Hepatocyte (in vitro differentiated cells): ENCODE measurements at regions not wholly inside any gene's neighbourhood (a gene's known extent, or its start where the extent isn't known, plus 50 kb on each side); places are given as distances from the start of the nearest gene placed in this dataset.

ENCODE experiments used
- DNase-seq: peaks from one replicate; pipeline ENCODE4 v3.0.0-alpha.2; 2016; ENCODE audit warnings: low spot score
- H2AFZ ChIP-seq: fragments of 200-600 bp; sonication (generic); 2 replicates; pipeline ENCODE4 v1.6.0; 2016; ENCODE audit warnings: antibody characterized with exemption, mild to moderate bottlenecking
- H3K27ac ChIP-seq: fragments of 200-600 bp; sonication (generic); 2 replicates; pipeline ENCODE4 v1.5.1; 2016; ENCODE audit warnings: mild to moderate bottlenecking
- H3K27me3 ChIP-seq: fragments of 200-600 bp; sonication (generic); 2 replicates; pipeline ENCODE4 v1.6.1; 2016
- H3K36me3 ChIP-seq: fragments of 200-600 bp; sonication (generic); replicated peaks from 2 replicates; pipeline ENCODE4 v1.5.1; 2016; ENCODE audit warnings: low read depth; ENCODE audit not compliant: insufficient read depth
- H3K4me1 ChIP-seq: fragments of 200-600 bp; sonication (generic); 2 replicates; pipeline ENCODE4 v1.5.1; 2016; ENCODE audit warnings: mild to moderate bottlenecking, moderate library complexity; ENCODE audit not compliant: insufficient read depth
- H3K4me2 ChIP-seq: fragments of 200-600 bp; sonication (generic); 2 replicates; pipeline ENCODE4 v1.6.0; 2016
- H3K4me3 ChIP-seq: fragments of 200-600 bp; sonication (generic); 2 replicates; pipeline ENCODE4 v1.5.1; 2016; ENCODE audit warnings: mild to moderate bottlenecking
- H3K79me2 ChIP-seq: fragments of 200-600 bp; sonication (generic); 2 replicates; pipeline ENCODE4 v1.6.0; 2017; ENCODE audit warnings: mild to moderate bottlenecking
- H3K9me2 ChIP-seq: fragments of 200-600 bp; sonication (generic); replicated peaks from 2 replicates; pipeline ENCODE4 v1.6.0; 2017; ENCODE audit warnings: mild to moderate bottlenecking; ENCODE audit not compliant: insufficient read depth
- H3K9me3 ChIP-seq: fragments of 200-600 bp; sonication (generic); 2 replicates; pipeline ENCODE4 v1.5.1; 2016; ENCODE audit warnings: low read depth, mild to moderate bottlenecking
- H4K20me1 ChIP-seq: fragments of 200-600 bp; sonication (generic); 2 replicates; pipeline ENCODE4 v1.6.0; 2016; ENCODE audit warnings: mild to moderate bottlenecking; ENCODE audit not compliant: insufficient read depth, poor library complexity, severe bottlenecking
- CTCF ChIP-seq: fragments of 200-600 bp; sonication (generic); IDR thresholded peaks from 2 replicates; pipeline ENCODE4 v1.5.1; 2016; ENCODE audit warnings: antibody characterized with exemption, mild to moderate bottlenecking; ENCODE audit not compliant: poor library complexity
- EZH2 ChIP-seq: fragments of 200-600 bp; sonication (generic); IDR thresholded peaks from 2 replicates; pipeline ENCODE4 v1.6.1; 2016; ENCODE audit warnings: antibody characterized with exemption, mild to moderate bottlenecking, borderline replicate concordance
- EZH2phosphoT487 ChIP-seq: fragments of 200-600 bp; sonication (generic); IDR thresholded peaks from one replicate; pipeline ENCODE4 v1.6.1; 2018; ENCODE audit warnings: antibody characterized with exemption, mild to moderate bottlenecking, low read depth, moderate library complexity; ENCODE audit not compliant: unreplicated experiment, severe bottlenecking
- WGBS: methylation state at CpG from one replicate; pipeline ENCODE4 v1.1.6; 2016; ENCODE audit warnings: low lambda C conversion rate; ENCODE audit errors: missing lambda C conversion rate; 5-methylcytosine and 5-hydroxymethylcytosine counted together

GRCh38 chr1:181314010-181314409 lies 169.3 kb upstream of the CACNA1E start:
- Histone ChIP-seq H3K79me2 (no peaks in the 10 kb centered on the region), H2AFZ (no peak overlapping the region), H3K4me3 (no peak overlapping the region), H3K27me3 (peaks cover 74% of the 10 kb centered on the region), H4K20me1 (no peaks in the 10 kb centered on the region), H3K36me3 (no peaks in the 10 kb centered on the region), H3K4me1 (peaks cover 8% of the 10 kb centered on the region), H3K9me2 (no peaks in the 10 kb centered on the region), H3K9me3 (no peaks in the 10 kb centered on the region), H3K27ac (no peak overlapping the region), H3K4me2 (no peak overlapping the region)
- TF ChIP-seq EZH2phosphoT487 (no peak), EZH2 (no peak), CTCF (no peak)
- DNase-seq, result no peak
- WGBS, result 74% methylated on average over 3 of the region's 3 CpGs

GRCh38 chr1:181314959-181315358 lies 168.4 kb upstream of the CACNA1E start:
- Histone ChIP-seq H3K79me2 (no peaks in the 10 kb centered on the region), H3K27ac (no peak overlapping the region), H3K9me2 (no peaks in the 10 kb centered on the region), H3K4me1 (peaks cover 8% of the 10 kb centered on the region), H2AFZ (no peak overlapping the region), H3K4me3 (no peak overlapping the region), H3K9me3 (no peaks in the 10 kb centered on the region), H3K27me3 (peaks cover 84% of the 10 kb centered on the region), H3K36me3 (no peaks in the 10 kb centered on the region), H4K20me1 (no peaks in the 10 kb centered on the region), H3K4me2 (no peak overlapping the region)
- DNase-seq, result no peak
- WGBS, result 50% methylated on average over 6 of the region's 6 CpGs
- TF ChIP-seq EZH2, result peak; percentile 0
- no peak for TF ChIP-seq EZH2phosphoT487

DNA sequence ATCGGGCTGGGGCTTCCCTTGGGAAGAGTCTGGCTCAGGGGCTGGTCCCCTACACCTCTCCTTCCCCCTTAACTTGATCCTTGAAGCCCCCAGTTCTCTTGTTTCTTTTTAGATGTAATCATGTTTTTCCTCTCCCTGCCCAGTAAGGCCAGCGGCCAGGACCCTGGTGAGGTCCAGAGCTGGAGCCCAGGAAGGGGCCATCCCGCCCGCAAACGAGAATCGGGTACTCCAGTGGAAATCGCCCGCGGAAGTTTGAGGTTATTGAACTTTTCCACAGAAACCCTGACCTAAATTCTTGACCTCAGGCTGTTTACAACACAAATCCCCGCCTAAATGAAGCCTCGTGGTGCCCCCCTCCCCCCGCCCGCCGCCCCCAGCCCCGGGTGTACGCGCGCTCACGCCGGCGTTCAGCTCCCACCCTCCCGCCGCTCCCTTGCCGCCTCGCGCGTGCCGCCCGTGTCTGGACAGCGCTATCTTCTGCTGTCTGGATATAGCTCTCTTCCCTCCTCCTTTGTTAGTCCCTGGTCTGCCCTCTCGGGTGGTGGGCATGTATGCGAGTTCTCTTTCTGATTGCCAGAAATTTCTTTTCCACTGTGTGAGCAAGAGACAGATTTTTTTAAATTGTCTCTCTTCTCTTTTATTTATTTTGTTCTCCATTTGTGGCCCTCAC lies 165.9 kb upstream of the CACNA1E start:
- H3K36me3 ChIP-seq, result no peaks in the 10 kb centered on the region
- no peak for DNase-seq
- peak overlapping the region; percentile 76 for H3K4me2 ChIP-seq
- H2AFZ ChIP-seq, result no peak overlapping the region
- 4% methylated on average over 29 of the region's 32 CpGs for WGBS
- H3K9me3 ChIP-seq, result no peaks in the 10 kb centered on the region
- H3K27me3 ChIP-seq, result peaks cover 88% of the 10 kb centered on the region
- no peaks in the 10 kb centered on the region for H4K20me1 ChIP-seq
- peaks cover 8% of the 10 kb centered on the region for H3K4me1 ChIP-seq
- no peak overlapping the region for H3K4me3 ChIP-seq
- TF ChIP-seq EZH2, result no peak
- TF ChIP-seq CTCF, result no peak
- H3K27ac ChIP-seq, result no peak overlapping the region
- H3K9me2 ChIP-seq, result no peaks in the 10 kb centered on the region
- H3K79me2 ChIP-seq, result no peaks in the 10 kb centered on the region

DNA sequence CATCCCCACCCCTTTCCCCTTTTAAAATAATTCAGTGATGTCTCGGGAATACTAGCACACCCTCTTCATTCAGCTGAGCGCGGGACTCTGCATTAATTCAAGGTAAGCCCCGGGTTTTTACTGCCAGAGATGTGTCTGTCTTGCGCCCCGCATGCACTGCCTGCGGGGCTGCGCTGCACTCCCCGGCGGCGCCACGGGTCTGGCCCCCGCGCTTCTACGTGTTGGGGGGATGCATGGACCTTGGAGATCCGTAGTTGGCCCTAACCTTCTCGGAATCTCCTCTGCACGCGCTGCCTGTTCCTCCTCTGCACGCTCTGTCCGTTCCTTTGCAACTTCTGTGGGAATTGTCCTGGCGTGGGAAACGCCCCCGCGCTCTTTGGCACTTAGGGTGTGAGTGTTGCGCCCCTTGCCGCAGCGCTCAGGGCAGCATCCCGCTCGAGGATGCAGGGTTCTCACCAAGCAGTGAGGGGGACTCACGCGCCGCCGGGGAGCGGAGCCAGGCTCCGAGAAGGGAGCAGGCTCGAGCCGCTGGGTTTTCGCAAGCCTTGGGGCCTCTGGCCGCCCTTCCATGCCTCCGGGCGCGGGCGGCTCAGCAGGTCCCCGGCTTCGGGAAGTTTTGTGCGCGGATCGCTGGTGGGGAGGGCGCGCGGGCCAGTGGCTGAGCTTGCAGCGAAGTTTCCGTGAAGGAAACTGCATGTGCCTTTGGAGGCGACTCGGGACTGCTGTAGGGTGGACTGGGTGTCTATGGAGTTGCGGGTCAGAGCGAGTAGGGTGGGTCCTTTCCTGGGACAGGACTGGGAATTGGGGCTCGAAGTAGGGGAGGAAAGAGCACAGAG lies 165.1 kb upstream of the CACNA1E start:
- no peak for TF ChIP-seq CTCF
- no peak for TF ChIP-seq EZH2phosphoT487
- TF ChIP-seq EZH2, result peak; percentile 74
- no peak overlapping the region for H3K4me3 ChIP-seq

More for the DNA sequence above, 165.1 kb upstream of the CACNA1E start:
- Histone ChIP-seq H3K36me3 (no peaks in the 10 kb centered on the region), H3K27me3 (peaks cover 79% of the 10 kb centered on the region), H3K9me2 (no peaks in the 10 kb centered on the region), H2AFZ (peak overlapping the region; percentile 42), H3K79me2 (no peaks in the 10 kb centered on the region), H3K27ac (no peak overlapping the region), H3K4me2 (peak overlapping the region; percentile 76), H3K4me1 (peaks cover 8% of the 10 kb centered on the region), H4K20me1 (no peaks in the 10 kb centered on the region), H3K9me3 (no peaks in the 10 kb centered on the region)
- WGBS, result 2% methylated on average over 59 of the region's 59 CpGs
- peak; percentile 19 for DNase-seq
